GM18502 (cell line): ENCODE measurements at regions not wholly inside any gene's neighbourhood (a gene's known extent, or its start where the extent isn't known, plus 50 kb on each side); places are given as distances from the start of the nearest gene placed in this dataset.

Experiments used
- ATAC-seq: cut with Tn5 transposase; IDR thresholded peaks from one replicate; pipeline ENCODE4 v1.9.1; 2021; ENCODE audit warnings: mild to moderate bottlenecking; ENCODE audit not compliant: unreplicated experiment, poor library complexity

GRCh38 chr7:41475801-41476459, 227.0 kb downstream of the INHBA start:
- ATAC-seq, result no peak

GRCh38 chr7:41472427-41473125, 230.3 kb downstream of the INHBA start:
- no peak for ATAC-seq

GRCh38 chr7:41470081-41470480, 232.8 kb downstream of the INHBA start:
- no peak for ATAC-seq

- ATAC-seq, result no peak
These were observed 235.3 kb downstream of the INHBA start for GRCh38 chr7:41467596-41467995.

GRCh38 chr7:41466760-41467384, 236.0 kb downstream of the INHBA start:
- no peak for ATAC-seq

- no peak for ATAC-seq
These were observed 237.3 kb downstream of the INHBA start for GRCh38 chr7:41465571-41465970.

- ATAC-seq, result no peak
These were observed 239.0 kb downstream of the INHBA start for GRCh38 chr7:41463770-41464470.

GRCh38 chr7:41459623-41460261, 243.1 kb downstream of the INHBA start:
- no peak for ATAC-seq

GRCh38 chr7:41459183-41459582, 243.7 kb downstream of the INHBA start:
- no peak for ATAC-seq

- ATAC-seq, result no peak
These were observed 245.0 kb downstream of the INHBA start for GRCh38 chr7:41457832-41458437.

- ATAC-seq, result no peak
These were observed 251.1 kb downstream of the INHBA start for GRCh38 chr7:41451826-41452225.

GRCh38 chr7:41449694-41450093, 253.2 kb downstream of the INHBA start:
- no peak for ATAC-seq

- no peak for ATAC-seq
These were observed 253.6 kb downstream of the INHBA start for GRCh38 chr7:41449286-41449685.

GRCh38 chr7:41448104-41448503, 254.8 kb downstream of the INHBA start:
- no peak for ATAC-seq

- no peak for ATAC-seq
These were observed 255.3 kb downstream of the INHBA start for GRCh38 chr7:41447450-41448042.

GRCh38 chr7:41446606-41447449, 256.1 kb downstream of the INHBA start:
- ATAC-seq, result no peak

GRCh38 chr7:41445946-41446345, 256.9 kb downstream of the INHBA start:
- no peak for ATAC-seq

GRCh38 chr7:41445432-41445831, 257.5 kb downstream of the INHBA start:
- no peak for ATAC-seq

- ATAC-seq, result no peak
These were observed 263.4 kb downstream of the INHBA start for GRCh38 chr7:41439515-41439879.
